ENCODE measurements at regions not wholly inside any gene's neighbourhood (a gene's known extent, or its start where the extent isn't known, plus 50 kb on each side); places are given as distances from the start of the nearest gene placed in this dataset.

DNA sequence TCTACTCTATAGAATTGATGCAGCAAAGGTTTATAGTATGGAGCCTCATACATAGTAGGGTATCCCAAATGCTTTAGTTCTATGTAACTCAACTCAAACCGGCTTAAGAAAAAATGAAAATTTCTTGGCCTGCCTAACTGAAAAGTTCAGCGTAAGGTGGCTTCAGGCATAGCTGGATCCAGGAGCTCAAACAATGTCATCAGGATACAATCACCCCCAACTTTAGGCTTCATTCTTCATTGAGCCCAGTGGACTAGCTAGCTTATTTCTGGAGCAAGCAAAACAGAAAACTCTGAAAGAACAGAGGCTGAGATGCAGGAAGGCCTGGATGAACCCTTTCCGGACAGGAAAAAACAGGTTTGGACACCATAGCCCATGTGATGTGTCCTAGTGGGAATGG, 147.5 kb upstream of the HS3ST4 start (continued):
- TF ChIP-seq, protein P1, sequence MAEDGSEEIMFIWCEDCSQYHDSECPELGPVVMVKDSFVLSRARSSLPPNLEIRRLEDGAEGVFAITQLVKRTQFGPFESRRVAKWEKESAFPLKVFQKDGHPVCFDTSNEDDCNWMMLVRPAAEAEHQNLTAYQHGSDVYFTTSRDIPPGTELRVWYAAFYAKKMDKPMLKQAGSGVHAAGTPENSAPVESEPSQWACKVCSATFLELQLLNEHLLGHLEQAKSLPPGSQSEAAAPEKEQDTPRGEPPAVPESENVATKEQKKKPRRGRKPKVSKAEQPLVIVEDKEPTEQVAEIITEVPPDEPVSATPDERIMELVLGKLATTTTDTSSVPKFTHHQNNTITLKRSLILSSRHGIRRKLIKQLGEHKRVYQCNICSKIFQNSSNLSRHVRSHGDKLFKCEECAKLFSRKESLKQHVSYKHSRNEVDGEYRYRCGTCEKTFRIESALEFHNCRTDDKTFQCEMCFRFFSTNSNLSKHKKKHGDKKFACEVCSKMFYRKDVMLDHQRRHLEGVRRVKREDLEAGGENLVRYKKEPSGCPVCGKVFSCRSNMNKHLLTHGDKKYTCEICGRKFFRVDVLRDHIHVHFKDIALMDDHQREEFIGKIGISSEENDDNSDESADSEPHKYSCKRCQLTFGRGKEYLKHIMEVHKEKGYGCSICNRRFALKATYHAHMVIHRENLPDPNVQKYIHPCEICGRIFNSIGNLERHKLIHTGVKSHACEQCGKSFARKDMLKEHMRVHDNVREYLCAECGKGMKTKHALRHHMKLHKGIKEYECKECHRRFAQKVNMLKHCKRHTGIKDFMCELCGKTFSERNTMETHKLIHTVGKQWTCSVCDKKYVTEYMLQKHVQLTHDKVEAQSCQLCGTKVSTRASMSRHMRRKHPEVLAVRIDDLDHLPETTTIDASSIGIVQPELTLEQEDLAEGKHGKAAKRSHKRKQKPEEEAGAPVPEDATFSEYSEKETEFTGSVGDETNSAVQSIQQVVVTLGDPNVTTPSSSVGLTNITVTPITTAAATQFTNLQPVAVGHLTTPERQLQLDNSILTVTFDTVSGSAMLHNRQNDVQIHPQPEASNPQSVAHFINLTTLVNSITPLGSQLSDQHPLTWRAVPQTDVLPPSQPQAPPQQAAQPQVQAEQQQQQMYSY (CRISPR knock-in tag; IDR thresholded peaks at IDR 0.05): no peak
- TF ChIP-seq, protein P2, sequence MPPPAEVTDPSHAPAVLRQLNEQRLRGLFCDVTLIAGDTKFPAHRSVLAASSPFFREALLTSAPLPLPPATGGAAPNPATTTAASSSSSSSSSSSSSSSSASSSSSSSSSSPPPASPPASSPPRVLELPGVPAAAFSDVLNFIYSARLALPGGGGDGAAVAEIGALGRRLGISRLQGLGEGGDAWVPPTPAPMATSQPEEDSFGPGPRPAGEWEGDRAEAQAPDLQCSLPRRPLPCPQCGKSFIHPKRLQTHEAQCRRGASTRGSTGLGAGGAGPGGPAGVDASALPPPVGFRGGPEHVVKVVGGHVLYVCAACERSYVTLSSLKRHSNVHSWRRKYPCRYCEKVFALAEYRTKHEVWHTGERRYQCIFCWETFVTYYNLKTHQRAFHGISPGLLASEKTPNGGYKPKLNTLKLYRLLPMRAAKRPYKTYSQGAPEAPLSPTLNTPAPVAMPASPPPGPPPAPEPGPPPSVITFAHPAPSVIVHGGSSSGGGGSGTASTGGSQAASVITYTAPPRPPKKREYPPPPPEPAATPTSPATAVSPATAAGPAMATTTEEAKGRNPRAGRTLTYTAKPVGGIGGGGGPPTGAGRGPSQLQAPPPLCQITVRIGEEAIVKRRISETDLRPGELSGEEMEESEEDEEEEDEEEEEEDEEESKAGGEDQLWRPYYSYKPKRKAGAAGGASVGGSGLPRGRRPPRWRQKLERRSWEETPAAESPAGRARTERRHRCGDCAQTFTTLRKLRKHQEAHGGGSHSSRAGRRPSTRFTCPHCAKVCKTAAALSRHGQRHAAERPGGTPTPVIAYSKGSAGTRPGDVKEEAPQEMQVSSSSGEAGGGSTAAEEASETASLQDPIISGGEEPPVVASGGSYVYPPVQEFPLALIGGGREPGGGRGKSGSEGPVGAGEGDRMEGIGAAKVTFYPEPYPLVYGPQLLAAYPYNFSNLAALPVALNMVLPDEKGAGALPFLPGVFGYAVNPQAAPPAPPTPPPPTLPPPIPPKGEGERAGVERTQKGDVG (CRISPR knock-in tag; IDR thresholded peaks at IDR 0.05): no peak

DNA sequence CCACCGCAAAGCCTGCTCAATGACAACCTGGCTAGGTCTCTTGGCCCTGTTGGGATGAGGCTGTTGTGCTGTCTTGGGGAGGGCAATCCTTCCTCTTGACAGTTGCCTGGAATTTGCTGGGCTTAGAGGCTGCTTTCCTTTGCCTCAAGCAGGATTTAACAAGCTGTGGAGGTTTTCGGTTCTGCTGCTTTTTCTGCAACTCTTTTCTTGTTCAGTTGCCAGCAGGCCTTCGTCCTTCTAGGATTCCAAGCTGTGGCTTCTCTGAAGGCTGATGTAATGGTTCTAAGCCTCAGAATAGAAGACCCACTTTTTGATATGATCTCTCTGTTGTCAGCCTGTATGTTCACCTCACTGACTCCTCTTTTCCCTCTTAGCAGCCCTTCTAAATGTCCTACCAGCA, 149.5 kb upstream of the HS3ST4 start:
- 25% methylated on average over 3 of the region's 3 CpGs for WGBS (ENCODE audit: insufficient coverage, insufficient replicate concordance, low lambda C conversion rate, missing lambda C conversion rate)
- H4K20me1 ChIP-seq (ENCODE audit: control insufficient read depth, insufficient read depth): no peaks in the 10 kb centered on the region
- H3K27me3 ChIP-seq (replicated peaks in 1 of 2; ENCODE audit: control insufficient read depth in 2 of 2, insufficient read depth in 2 of 2, low read length in 1 of 2): no peaks in the 10 kb centered on the region
- H3K79me2 ChIP-seq (ENCODE audit: control insufficient read depth, insufficient read depth, low read length): no peaks in the 10 kb centered on the region
- intact Hi-C loops (cut with micrococcal nuclease; ENCODE audit: unreplicated experiment): no loop called here
- no peaks in the 10 kb centered on the region for H3K36me3 ChIP-seq (ENCODE audit: control insufficient read depth in 2 of 2, insufficient read depth in 2 of 2, low read length in 1 of 2)
- no peaks in the 10 kb centered on the region for H3K4me1 ChIP-seq (ENCODE audit: control insufficient read depth, insufficient read depth, low read length)
- in situ Hi-C loops (cut with MboI): no loop called here
- no peak overlapping the region for H3K4me3 ChIP-seq
- DNase-seq (ENCODE audit: low read depth, low spot score) (no peak), ATAC-seq (no peak), FAIRE-seq (no peak)
- CTCF ChIA-PET: no interaction called here
- H3K9me3 ChIP-seq (replicated peaks; ENCODE audit: control insufficient read depth, insufficient read depth, low read length): no peaks in the 10 kb centered on the region
- no peak overlapping the region for H2AFZ ChIP-seq (ENCODE audit: control insufficient read depth, low read depth, low read length)
- no peak overlapping the region for H3K9ac ChIP-seq (ENCODE audit: control insufficient read depth, insufficient read depth, low read length)
- RAD21 ChIA-PET (ENCODE audit: unreplicated experiment): no interaction called here
- H3K27ac ChIP-seq (ENCODE audit: control insufficient read depth, insufficient read depth): no peak overlapping the region
- SMC1A ChIA-PET (ENCODE audit: uncharacterized antibody, unreplicated experiment): no interaction called here
- POLR2A ChIA-PET: no interaction called here
- H3K4me2 ChIP-seq (ENCODE audit: control insufficient read depth, insufficient read depth): no peak overlapping the region
- BruUV-seq (replicated peaks): no TSS peak
- TF ChIP-seq RUNX3 (IDR thresholded peaks at IDR 0.05; ENCODE audit: low read length) (no peak), RBBP5 (conservative IDR thresholded peaks at IDR 0.05) (no peak), MTA3 (IDR thresholded peaks at IDR 0.05; ENCODE audit: borderline replicate concordance, low read length) (no peak), SRF (IDR thresholded peaks at IDR 0.05; ENCODE audit: low read depth in 2 of 2, low read length in 2 of 2) (no peak), POLR2AphosphoS2 (IDR thresholded peaks at IDR 0.05; ENCODE audit: low read depth, low read length) (no peak), PML (IDR thresholded peaks at IDR 0.05; ENCODE audit: low read length) (no peak), ETV6 (conservative IDR thresholded peaks at IDR 0.05 in 1 of 2, IDR thresholded peaks at IDR 0.05 in 1 of 2; ENCODE audit: borderline replicate concordance in 1 of 2, low read depth in 1 of 2) (no peak)
- TF ChIP-seq, protein P3, sequence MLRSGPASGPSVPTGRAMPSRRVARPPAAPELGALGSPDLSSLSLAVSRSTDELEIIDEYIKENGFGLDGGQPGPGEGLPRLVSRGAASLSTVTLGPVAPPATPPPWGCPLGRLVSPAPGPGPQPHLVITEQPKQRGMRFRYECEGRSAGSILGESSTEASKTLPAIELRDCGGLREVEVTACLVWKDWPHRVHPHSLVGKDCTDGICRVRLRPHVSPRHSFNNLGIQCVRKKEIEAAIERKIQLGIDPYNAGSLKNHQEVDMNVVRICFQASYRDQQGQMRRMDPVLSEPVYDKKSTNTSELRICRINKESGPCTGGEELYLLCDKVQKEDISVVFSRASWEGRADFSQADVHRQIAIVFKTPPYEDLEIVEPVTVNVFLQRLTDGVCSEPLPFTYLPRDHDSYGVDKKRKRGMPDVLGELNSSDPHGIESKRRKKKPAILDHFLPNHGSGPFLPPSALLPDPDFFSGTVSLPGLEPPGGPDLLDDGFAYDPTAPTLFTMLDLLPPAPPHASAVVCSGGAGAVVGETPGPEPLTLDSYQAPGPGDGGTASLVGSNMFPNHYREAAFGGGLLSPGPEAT (IDR thresholded peaks at IDR 0.05; ENCODE audit: low read depth): no peak
- TF ChIP-seq, protein P4, sequence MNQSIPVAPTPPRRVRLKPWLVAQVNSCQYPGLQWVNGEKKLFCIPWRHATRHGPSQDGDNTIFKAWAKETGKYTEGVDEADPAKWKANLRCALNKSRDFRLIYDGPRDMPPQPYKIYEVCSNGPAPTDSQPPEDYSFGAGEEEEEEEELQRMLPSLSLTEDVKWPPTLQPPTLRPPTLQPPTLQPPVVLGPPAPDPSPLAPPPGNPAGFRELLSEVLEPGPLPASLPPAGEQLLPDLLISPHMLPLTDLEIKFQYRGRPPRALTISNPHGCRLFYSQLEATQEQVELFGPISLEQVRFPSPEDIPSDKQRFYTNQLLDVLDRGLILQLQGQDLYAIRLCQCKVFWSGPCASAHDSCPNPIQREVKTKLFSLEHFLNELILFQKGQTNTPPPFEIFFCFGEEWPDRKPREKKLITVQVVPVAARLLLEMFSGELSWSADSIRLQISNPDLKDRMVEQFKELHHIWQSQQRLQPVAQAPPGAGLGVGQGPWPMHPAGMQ (IDR thresholded peaks at IDR 0.05; ENCODE audit: borderline replicate concordance): no peak

All from GM12878 (cell line).